Thoracic aorta (tissue), 2 donors: ENCODE measurements at regions not wholly inside any gene's neighbourhood (a gene's known extent, or its start where the extent isn't known, plus 50 kb on each side); places are given as distances from the start of the nearest gene placed in this dataset.

Experiments used
- ATAC-seq: fragments of 150-250 bp; one replicate; pipeline ENCODE4 v1.8.0; 2017; ENCODE audit warnings: low read depth; ENCODE audit not compliant: insufficient number of reproducible peaks, low FRiP score
- DNase-seq: peaks from one replicate; pipeline ENCODE4 v3.0.0-alpha.2; 2020; ENCODE audit warnings: low spot score
- H3K27ac ChIP-seq, 2 donors: fragments of 200-600 bp; sonication (generic); 1 replicate in 1 of 2; 2 replicates in 1 of 2; pipeline ENCODE4 v1.5.1; 2016; ENCODE audit warnings: mild to moderate bottlenecking in 2 of 2, moderate library complexity in 2 of 2
- H3K27me3 ChIP-seq: fragments of 200-600 bp; sonication (generic); replicated peaks from 2 replicates; pipeline ENCODE4 v1.6.0; 2016; ENCODE audit warnings: mild to moderate bottlenecking; ENCODE audit not compliant: insufficient read depth
- H3K36me3 ChIP-seq: fragments of 200-600 bp; sonication (generic); one replicate; pipeline ENCODE4 v1.5.1; 2016
- H3K4me1 ChIP-seq, 2 donors: fragments of 200-600 bp; sonication (generic); 1 replicate in 1 of 2; 2 replicates in 1 of 2; pipeline versions ENCODE4 v1.5.1 to v1.6.0; 2016; ENCODE audit warnings: low read depth in 2 of 2, mild to moderate bottlenecking in 1 of 2; ENCODE audit not compliant: control insufficient read depth in 1 of 2
- H3K4me3 ChIP-seq: fragments of 200-600 bp; sonication (generic); 2 replicates; pipeline ENCODE4 v1.5.1; 2016; ENCODE audit warnings: mild to moderate bottlenecking
- H3K9me3 ChIP-seq: fragments of 200-600 bp; sonication (generic); 2 replicates; pipeline ENCODE4 v1.5.1; 2016
- TF ChIP-seq, protein P1 (sequence below): fragments of 200-600 bp; sonication (generic); IDR thresholded peaks from one replicate; pipeline ENCODE4 v1.5.1; 2019; ENCODE audit warnings: antibody characterized with exemption

DNA sequence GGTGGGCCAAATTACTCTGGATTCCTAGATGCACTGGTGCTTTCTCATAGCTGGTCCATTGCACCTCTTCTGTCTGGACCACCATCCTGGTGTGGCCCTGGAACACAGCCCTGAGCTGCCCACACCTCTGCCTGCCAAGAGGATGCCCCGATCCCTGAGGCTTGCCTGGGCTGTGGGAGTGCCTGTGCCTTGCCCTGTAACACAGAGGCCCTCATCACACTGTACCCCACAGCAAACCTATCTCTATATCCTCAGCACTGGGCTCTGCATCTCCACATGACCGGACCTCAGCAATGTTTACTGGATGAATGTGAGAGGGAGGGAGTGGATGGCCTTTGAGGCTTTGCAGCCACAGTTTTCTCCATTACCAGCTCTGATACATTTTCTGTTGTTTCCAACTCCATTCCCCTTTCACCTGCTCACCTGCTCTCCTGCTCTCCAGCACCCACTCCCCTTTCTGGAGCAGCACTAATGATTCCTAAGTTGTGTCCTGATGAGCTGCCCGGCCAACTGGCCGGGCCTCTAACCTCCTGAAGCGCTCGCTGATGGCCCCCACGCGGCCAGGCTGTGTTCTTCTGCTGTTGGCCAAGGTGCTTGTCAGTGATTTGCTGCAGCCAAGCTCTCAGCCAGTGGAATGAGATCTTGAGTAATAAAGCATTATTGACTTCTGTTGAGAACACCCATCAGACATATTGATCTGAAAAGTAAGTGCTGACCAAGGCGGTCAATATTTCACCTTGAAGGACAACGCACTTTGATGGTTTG, 232.6 kb downstream of the TEX29 start:
- TF ChIP-seq, protein P1, sequence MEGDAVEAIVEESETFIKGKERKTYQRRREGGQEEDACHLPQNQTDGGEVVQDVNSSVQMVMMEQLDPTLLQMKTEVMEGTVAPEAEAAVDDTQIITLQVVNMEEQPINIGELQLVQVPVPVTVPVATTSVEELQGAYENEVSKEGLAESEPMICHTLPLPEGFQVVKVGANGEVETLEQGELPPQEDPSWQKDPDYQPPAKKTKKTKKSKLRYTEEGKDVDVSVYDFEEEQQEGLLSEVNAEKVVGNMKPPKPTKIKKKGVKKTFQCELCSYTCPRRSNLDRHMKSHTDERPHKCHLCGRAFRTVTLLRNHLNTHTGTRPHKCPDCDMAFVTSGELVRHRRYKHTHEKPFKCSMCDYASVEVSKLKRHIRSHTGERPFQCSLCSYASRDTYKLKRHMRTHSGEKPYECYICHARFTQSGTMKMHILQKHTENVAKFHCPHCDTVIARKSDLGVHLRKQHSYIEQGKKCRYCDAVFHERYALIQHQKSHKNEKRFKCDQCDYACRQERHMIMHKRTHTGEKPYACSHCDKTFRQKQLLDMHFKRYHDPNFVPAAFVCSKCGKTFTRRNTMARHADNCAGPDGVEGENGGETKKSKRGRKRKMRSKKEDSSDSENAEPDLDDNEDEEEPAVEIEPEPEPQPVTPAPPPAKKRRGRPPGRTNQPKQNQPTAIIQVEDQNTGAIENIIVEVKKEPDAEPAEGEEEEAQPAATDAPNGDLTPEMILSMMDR, result no peak
- DNase-seq (no peak), ATAC-seq (no peak)
- no peaks in the 10 kb centered on the region for H3K9me3 ChIP-seq
- H3K4me1 ChIP-seq, result no peaks in the 10 kb centered on the region
- H3K36me3 ChIP-seq, result no peaks in the 10 kb centered on the region
- no peak overlapping the region for H3K4me3 ChIP-seq
- H3K27ac ChIP-seq, result no peak overlapping the region
- H3K27me3 ChIP-seq, result no peaks in the 10 kb centered on the region

DNA sequence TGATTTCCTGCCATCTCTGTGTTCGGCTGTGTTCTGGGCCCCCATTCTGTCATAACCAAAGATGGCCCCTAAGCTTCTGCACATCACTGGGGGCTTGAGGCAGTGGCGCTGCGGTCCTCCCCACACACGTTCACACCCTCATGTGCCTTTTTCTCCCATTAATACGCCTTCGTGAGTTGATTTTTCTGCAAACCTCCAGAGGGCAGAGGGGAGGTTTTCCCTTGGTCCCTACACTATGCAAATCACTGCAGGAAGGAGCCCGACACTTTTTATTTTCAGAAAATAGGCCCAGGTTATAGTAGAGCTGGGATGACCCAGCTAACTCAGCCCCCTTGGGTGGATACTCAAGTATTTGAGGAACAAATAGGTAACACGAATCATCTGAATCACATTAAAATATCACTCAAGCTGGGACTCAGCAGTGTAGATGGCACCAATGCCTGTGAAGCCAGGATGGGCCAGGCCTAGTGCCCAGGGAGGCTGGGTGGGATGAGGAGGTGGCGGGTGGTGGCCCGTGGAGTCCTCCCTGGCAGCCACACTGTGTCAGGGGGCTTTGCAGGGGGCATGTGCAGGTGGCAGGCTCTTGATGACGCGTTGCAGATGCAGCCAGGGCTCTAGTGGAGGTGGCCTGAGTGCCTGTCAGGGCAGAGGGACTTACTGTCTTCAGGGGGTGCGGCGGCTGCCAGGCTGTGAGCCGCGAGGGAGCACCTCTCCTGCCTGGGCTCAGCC, 234.3 kb downstream of the TEX29 start:
- H3K4me1 ChIP-seq, result no peaks in the 10 kb centered on the region
- H3K9me3 ChIP-seq, result no peaks in the 10 kb centered on the region
- H3K36me3 ChIP-seq, result no peaks in the 10 kb centered on the region
- no peaks in the 10 kb centered on the region for H3K27me3 ChIP-seq
- H3K4me3 ChIP-seq, result no peak overlapping the region
- TF ChIP-seq, protein P1, result no peak
- H3K27ac ChIP-seq, result no peak overlapping the region
- no peak for ATAC-seq
- no peak for DNase-seq

DNA sequence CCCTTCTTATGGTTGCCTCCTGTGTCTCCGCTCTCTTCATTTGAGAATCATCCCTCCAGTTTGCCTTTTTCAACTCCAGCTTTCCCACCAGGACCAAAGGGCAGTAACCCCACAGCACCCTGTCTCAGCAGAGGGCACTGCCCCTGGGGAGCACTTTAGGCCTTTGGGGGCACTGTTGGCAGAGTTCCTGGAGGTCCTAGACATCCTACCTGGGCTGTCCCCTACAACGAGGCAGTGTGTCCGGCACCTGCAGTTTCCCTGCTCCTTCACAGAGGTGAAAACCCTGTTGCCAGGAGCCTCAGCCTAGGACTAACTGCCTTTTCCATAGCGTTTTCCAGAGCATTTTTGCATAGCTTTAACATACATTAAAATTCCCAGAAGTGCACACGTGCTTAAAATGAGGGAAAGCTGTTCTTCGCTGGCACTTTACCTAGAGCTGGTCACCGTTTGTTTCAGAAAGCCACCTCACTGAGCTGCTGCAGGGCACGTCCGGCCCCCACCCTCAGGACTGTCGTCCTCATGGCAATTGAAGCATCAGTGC, 234.9 kb downstream of the TEX29 start:
- Histone ChIP-seq H3K9me3 (no peaks in the 10 kb centered on the region), H3K4me1 (no peaks in the 10 kb centered on the region), H3K36me3 (no peaks in the 10 kb centered on the region), H3K27me3 (no peaks in the 10 kb centered on the region), H3K27ac (no peak overlapping the region), H3K4me3 (no peak overlapping the region)
- TF ChIP-seq, protein P1, result no peak
- ATAC-seq (no peak), DNase-seq (no peak)

DNA sequence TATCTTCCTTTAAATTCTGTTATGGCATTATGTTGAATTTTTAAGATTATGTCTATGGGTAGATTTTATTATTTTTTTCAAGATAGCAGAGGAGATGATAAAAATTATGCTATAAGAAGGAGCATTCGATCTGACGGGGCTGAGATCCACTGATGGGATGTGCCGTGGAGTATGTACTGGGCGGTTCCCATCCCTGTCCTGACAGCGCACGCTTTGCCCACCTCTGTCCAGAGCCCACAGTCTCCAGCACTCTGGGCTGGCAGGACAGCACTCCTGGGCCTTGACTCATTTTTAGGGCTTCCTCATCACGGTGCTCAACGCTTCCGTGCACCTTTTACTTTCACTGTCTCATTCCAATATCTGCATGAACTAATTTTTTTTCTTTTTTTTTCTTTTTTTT, 235.5 kb downstream of the TEX29 start:
- Histone ChIP-seq H3K27me3 (no peaks in the 10 kb centered on the region), H3K4me3 (no peak overlapping the region), H3K36me3 (no peaks in the 10 kb centered on the region), H3K27ac (no peak overlapping the region), H3K9me3 (no peaks in the 10 kb centered on the region), H3K4me1 (no peaks in the 10 kb centered on the region)
- DNase-seq (no peak), ATAC-seq (no peak)
- TF ChIP-seq, protein P1, result no peak

DNA sequence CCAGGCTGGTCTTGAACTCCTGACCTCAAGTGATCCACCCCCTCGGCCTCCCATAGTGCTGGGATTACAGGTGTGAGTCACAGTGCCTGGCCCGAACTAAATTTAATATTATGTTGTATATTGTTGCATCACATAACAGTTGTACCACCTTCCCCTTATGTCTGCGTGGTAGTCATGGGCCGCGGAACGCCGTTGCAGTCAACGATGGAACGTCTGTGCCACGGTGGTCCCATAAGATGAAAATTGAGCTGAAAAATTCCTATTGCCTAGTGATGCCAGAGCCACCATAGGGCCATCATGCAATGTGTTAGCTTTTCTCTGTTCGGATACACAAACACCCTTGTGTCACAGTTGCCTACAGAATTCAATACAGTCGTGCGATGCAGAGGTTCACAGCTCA, 236.1 kb downstream of the TEX29 start:
- Histone ChIP-seq H3K4me3 (no peak overlapping the region), H3K27ac (no peak overlapping the region), H3K27me3 (no peaks in the 10 kb centered on the region), H3K9me3 (no peaks in the 10 kb centered on the region), H3K4me1 (no peaks in the 10 kb centered on the region), H3K36me3 (no peaks in the 10 kb centered on the region)
- no peak for DNase-seq
- TF ChIP-seq, protein P1, result no peak
- ATAC-seq, result no peak
